T-helper 2 cell treated with Interferon-gamma antibody and Interleukin-4, amounts not matched to agents 5 μg/mL and 100 μg/mL, for 36 hours (primary cell): ENCODE measurements at regions not wholly inside any gene's neighbourhood (a gene's known extent, or its start where the extent isn't known, plus 50 kb on each side); places are given as distances from the start of the nearest gene placed in this dataset.

Source experiments
- DNase-seq: peaks from one replicate; pipeline ENCODE4 v3.0.0; 2021; ENCODE audit warnings: low spot score
- H3K27ac Mint-ChIP-seq: one replicate; pipeline ENCODE4 v1.8.0; 2021; ENCODE audit warnings: mild to moderate bottlenecking, mixed read lengths
- H3K27me3 Mint-ChIP-seq: one replicate; pipeline ENCODE4 v1.8.0; 2021; ENCODE audit warnings: low read depth, mixed read lengths
- H3K36me3 Mint-ChIP-seq: one replicate; pipeline ENCODE4 v1.8.0; 2021; ENCODE audit warnings: low read depth, mixed read lengths
- H3K4me1 Mint-ChIP-seq: one replicate; pipeline ENCODE4 v1.8.0; 2021; ENCODE audit warnings: low read depth, mixed read lengths
- H3K4me3 Mint-ChIP-seq: one replicate; pipeline ENCODE4 v1.8.0; 2022; ENCODE audit warnings: mild to moderate bottlenecking, moderate library complexity, mixed read lengths
- H3K9me3 Mint-ChIP-seq: one replicate; pipeline ENCODE4 v1.8.0; 2021; ENCODE audit warnings: mixed read lengths

DNA sequence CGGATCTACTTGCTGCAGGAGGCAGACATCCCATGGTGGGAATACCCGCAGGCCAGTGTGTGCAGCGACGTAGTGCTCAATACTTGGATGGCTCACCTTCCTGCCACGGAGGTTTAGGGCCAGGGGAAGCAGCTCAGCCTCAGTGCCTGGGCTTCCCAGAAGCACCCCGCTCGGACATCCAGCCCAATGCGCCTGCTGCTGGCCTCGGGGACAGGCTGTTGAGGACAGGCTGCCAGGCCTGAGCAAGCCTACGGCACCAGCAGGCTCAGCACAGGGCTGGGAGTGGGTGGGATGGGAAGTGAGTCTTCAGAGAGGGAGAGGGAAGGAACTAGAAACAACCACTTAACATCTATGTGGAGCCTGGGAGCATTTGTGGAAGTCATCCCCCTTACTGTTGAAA, 441.3 kb upstream of the MGMT start:
- Mint-ChIP-seq H3K27me3 (peaks cover 5% of the 10 kb centered on the region), H3K9me3 (no peaks in the 10 kb centered on the region), H3K4me1 (no peaks in the 10 kb centered on the region), H3K27ac (no peak overlapping the region), H3K4me3 (no peak overlapping the region), H3K36me3 (no peaks in the 10 kb centered on the region)
- no peak for DNase-seq

DNA sequence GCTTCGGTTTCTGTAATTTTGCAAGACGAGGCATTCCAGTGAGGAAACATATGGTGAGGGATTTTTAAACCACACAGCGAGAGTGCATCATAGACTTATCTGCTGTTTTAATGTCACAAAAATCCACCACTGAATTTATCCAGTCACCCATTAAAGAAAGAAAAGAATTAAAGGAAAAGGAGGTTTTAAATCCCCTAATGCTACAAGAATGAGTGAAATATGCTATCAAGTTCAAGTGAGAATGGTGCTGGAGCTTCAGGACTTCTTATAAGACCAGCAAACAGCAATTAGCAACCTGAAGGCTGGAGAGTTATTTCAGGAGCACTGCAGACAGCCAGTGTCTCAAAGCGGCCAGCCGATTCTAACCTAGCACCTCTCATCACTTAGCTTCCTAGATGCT, 439.1 kb upstream of the MGMT start:
- peaks cover 10% of the 10 kb centered on the region for H3K4me1 Mint-ChIP-seq
- no peak for DNase-seq
- no peaks in the 10 kb centered on the region for H3K36me3 Mint-ChIP-seq
- no peak overlapping the region for H3K27ac Mint-ChIP-seq
- peaks cover 12% of the 10 kb centered on the region for H3K27me3 Mint-ChIP-seq
- no peak overlapping the region for H3K4me3 Mint-ChIP-seq
- no peaks in the 10 kb centered on the region for H3K9me3 Mint-ChIP-seq

DNA sequence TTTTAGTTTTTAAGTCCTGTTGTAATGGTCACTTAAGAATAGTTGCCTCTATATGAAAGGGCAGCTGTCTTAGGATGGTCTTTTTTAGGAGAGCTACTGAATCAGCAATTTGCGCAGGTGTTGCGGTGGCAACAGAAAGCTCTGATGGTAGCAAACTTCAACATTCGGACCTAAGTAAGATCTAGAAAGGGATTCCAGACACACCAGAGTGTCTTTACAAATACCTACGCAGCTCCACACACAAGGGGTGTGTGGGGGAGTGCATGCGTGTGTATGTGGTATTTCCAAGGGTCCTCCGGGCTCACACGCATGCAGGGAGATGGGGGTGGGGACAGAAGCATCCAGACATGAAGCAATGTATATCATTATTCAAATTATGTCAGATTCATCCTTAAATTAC, 438.6 kb upstream of the MGMT start:
- Mint-ChIP-seq H3K27me3 (peaks cover 14% of the 10 kb centered on the region), H3K4me3 (no peak overlapping the region), H3K36me3 (no peaks in the 10 kb centered on the region), H3K9me3 (no peaks in the 10 kb centered on the region), H3K27ac (no peak overlapping the region), H3K4me1 (peaks cover 10% of the 10 kb centered on the region)
- no peak for DNase-seq

DNA sequence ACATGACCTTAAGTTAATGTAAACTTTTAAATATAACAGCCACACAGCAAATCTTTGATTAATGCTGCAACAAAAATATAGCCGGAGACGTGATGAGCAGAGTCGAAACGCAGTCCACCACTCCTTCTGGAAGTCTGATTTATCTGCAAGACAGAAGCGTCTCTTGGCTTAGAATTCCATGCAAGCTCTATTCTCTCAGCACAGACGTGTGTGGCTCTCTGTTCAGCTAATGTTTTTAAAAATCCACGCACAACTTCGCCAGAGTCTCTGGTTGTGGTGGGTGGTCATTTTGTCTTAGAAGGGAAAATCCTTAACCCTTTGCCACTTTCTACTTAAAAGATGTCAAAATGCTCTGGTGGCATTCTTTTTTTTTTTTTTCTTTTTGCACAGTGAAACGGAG, 438.0 kb upstream of the MGMT start:
- no peak for DNase-seq
- Mint-ChIP-seq H3K4me3 (no peak overlapping the region), H3K36me3 (peaks cover 3% of the 10 kb centered on the region), H3K9me3 (no peaks in the 10 kb centered on the region), H3K27me3 (peaks cover 20% of the 10 kb centered on the region), H3K4me1 (peaks cover 16% of the 10 kb centered on the region), H3K27ac (no peak overlapping the region)

DNA sequence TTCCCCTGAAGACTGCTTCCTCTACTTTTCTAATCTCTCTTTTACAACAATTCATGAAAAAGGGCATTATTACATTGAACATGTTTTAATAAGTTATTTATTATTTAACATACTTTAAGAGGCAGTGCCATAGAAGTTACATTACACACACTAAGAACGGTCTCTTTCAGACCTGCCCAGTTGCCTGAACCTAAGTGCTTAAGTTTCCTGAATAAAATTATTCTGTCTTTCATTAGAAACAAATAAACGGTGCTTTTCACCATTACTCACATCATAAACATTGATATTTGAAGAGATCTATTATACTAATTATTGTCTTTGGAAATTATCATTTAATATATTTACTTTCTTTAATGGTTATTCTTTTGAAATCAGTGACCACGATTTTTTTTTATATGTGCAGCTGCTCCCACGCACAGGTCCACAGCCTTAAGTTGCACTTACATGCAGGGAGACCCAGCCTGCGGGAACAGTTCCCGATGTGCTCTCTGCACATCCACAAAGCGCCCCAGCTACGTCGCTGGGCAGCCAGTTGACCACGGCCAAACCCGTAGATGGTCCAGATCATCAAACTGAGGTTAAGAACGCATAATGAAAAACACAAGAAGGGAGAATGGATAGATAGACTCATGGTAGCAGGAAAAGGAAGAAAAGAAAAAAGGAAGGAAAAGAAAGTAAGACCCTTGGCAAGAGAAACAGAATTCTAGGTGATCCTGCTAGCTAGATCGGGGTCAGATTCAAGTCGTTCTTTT, 437.0 kb upstream of the MGMT start:
- peaks cover 24% of the 10 kb centered on the region for H3K4me1 Mint-ChIP-seq
- no peak for DNase-seq
- no peak overlapping the region for H3K27ac Mint-ChIP-seq
- no peak overlapping the region for H3K4me3 Mint-ChIP-seq
- peaks cover 20% of the 10 kb centered on the region for H3K27me3 Mint-ChIP-seq
- peaks cover 3% of the 10 kb centered on the region for H3K36me3 Mint-ChIP-seq
- no peaks in the 10 kb centered on the region for H3K9me3 Mint-ChIP-seq

DNA sequence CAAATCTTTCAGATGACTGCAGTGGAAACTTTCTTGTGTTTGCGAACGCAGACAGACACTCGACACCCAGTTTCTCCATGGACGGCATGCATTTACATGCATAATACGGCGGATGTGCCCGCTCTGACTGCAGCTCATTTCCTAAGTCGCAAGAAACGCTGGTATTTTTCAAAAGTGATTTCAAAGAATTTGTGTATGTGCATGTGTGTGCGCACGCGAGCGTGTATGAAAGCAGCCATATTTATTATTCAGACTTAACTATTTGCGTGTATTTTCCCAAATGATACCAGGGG, 436.5 kb upstream of the MGMT start:
- no peaks in the 10 kb centered on the region for H3K9me3 Mint-ChIP-seq
- peaks cover 27% of the 10 kb centered on the region for H3K4me1 Mint-ChIP-seq
- H3K4me3 Mint-ChIP-seq: no peak overlapping the region
- peaks cover 20% of the 10 kb centered on the region for H3K27me3 Mint-ChIP-seq
- no peak overlapping the region for H3K27ac Mint-ChIP-seq
- no peak for DNase-seq
- H3K36me3 Mint-ChIP-seq: peaks cover 3% of the 10 kb centered on the region

DNA sequence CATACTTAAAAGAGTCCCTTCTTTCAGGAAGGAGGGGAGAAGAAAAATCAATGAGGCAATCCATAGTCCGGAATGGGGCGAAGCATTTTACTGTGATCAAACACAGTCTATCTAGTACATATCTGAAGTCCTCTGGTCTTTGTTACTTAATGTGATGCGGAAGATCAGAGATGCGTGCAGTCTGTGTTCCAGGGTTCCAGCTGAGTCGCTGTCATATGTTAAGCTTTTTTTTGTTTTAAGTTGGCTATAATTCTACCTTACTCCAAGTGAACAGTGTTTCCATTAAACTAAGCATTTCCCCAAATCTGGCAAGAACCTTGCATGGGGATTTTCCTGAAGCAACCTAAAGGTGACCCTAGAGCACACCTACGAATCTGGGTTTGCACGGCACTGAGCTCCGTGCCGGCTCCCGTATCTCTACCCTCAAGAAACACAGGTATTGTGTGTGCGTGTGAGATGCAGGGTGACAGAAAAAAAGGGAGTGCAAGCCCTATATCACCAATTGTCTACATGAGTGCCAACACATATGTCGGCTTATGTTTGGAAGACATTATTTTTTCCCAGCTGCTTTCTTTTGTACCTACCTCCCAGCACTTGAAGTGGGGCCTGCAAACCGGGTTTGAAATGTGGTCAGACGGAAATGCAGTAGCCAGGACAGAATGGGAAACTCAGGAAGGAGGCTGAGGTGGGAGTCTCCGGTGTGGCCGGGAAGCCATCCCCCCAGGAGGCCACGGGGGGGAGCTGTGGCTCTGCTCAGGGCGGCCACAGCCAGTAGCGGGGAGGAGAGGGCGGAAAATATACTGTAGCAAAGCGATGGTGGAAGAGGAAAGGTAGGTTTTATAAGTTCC, 435.8 kb upstream of the MGMT start:
- Mint-ChIP-seq H3K27ac (no peak overlapping the region), H3K27me3 (peaks cover 20% of the 10 kb centered on the region), H3K9me3 (no peaks in the 10 kb centered on the region), H3K4me3 (peak overlapping the region; percentile 62), H3K4me1 (peaks cover 34% of the 10 kb centered on the region), H3K36me3 (peaks cover 7% of the 10 kb centered on the region)
- DNase-seq: peak; percentile 10

DNA sequence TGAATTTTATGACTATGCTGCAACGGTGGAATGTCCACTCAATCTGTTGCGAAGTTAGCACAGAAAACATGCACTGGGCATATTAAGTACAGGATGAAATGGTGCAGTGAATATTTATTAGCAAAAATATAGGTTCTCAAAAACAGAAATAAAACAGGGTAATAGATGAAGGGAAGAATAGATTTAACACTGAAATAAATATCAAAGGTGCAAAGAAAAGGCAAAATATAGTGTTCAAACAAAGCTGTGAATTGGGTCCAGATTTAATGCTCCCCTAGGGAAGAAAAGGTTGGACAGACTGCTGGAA, 435.2 kb upstream of the MGMT start:
- Mint-ChIP-seq H3K27me3 (peaks cover 17% of the 10 kb centered on the region), H3K36me3 (peaks cover 7% of the 10 kb centered on the region), H3K9me3 (no peaks in the 10 kb centered on the region), H3K27ac (no peak overlapping the region), H3K4me3 (peak overlapping the region; percentile 62), H3K4me1 (peaks cover 37% of the 10 kb centered on the region)
- no peak for DNase-seq

DNA sequence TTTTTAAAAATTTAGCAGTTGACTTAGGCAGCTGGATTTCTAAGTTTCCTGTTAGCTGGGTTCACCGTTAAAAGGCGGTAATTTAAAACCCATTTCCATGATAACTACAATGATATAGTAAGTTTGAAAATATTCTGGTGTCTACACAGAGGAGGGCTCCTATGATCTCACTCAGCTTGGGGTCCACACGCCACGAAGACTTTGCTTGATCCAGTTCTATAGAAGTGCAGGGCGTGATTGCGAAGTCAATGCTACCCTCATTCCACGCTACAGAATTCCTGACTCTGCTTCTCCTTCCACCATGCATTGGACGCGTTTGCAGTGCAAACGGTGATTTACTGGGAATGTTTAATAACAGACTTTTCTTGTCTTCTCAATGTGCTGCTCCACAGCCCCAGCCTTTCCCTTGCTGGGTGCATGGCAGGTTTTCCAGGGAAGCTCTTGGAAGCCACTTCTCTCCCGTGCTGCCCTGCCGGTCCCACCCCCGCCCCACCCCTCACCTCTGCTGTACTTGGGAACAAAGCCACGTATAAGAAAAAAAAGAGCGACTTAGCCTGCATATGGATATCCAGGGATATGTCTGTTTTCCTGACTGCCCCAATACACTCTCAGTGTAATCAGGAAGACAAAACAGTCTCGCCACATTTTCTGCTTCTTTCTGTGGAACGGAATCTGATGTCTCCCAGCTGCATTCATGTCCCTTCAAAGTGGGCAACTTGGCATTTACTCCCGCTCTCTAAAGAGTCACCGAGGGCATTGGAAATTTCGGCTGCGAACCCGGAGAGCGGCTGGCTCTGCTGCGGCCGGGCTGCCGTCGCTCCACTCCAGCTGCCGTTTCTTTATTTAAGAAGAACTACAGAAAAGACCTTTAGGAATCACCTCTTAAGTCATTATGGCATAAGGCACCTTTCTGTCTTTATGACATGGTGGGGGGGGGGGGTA, 434.4 kb upstream of the MGMT start:
- H3K4me3 Mint-ChIP-seq: no peak overlapping the region
- no peak overlapping the region for H3K27ac Mint-ChIP-seq
- H3K4me1 Mint-ChIP-seq: peaks cover 43% of the 10 kb centered on the region
- no peaks in the 10 kb centered on the region for H3K9me3 Mint-ChIP-seq
- peaks cover 7% of the 10 kb centered on the region for H3K36me3 Mint-ChIP-seq
- DNase-seq: no peak
- peaks cover 19% of the 10 kb centered on the region for H3K27me3 Mint-ChIP-seq

DNA sequence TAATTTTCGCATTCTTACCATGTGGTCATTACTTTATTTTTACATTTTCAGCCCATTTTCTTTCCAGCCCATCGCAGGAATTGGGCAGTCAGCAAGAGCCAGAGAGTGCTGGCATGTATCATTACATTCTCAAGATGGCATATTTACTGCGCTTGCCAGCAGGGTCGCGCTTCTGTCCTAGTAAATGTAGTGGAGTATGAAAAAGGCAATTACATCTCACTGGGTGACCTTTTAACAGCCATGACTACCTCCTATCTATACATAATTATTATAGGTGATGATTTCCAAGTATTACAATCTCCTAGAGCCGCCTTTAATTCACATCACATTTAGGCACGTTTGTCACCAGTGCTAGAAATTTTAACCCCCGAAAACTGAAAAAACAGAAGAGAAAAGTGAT, 433.7 kb upstream of the MGMT start:
- H3K4me1 Mint-ChIP-seq: peaks cover 49% of the 10 kb centered on the region
- H3K27ac Mint-ChIP-seq: no peak overlapping the region
- peaks cover 7% of the 10 kb centered on the region for H3K36me3 Mint-ChIP-seq
- H3K27me3 Mint-ChIP-seq: peaks cover 21% of the 10 kb centered on the region
- H3K9me3 Mint-ChIP-seq: no peaks in the 10 kb centered on the region
- no peak overlapping the region for H3K4me3 Mint-ChIP-seq
- no peak for DNase-seq

DNA sequence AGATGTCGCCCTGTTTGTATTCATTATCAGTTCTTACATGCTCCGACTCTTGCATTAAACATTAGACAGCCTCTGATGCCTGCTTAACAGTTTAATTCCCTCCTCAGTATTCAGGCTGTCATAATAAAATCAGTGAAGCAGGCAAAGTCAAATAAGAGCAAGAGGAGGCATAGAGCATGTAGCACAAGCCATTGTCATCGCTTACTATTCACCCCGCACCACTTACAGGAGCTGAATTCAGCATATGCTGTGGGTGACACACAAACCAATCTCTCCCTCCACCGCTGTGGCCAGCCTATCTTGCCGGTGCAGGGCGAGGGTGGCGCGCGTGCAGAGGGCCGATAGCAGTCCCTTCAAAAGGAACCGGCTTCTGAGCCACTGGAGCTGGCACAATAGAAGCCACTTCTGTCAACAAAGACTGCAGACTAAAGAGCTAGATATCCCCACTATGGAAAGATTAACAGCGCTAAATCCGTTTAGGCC, 433.2 kb upstream of the MGMT start:
- no peak for DNase-seq
- H3K27ac Mint-ChIP-seq: no peak overlapping the region
- H3K36me3 Mint-ChIP-seq: peaks cover 7% of the 10 kb centered on the region
- H3K4me3 Mint-ChIP-seq: peak overlapping the region; percentile 8
- H3K9me3 Mint-ChIP-seq: no peaks in the 10 kb centered on the region
- H3K27me3 Mint-ChIP-seq: peaks cover 21% of the 10 kb centered on the region
- peaks cover 50% of the 10 kb centered on the region for H3K4me1 Mint-ChIP-seq

DNA sequence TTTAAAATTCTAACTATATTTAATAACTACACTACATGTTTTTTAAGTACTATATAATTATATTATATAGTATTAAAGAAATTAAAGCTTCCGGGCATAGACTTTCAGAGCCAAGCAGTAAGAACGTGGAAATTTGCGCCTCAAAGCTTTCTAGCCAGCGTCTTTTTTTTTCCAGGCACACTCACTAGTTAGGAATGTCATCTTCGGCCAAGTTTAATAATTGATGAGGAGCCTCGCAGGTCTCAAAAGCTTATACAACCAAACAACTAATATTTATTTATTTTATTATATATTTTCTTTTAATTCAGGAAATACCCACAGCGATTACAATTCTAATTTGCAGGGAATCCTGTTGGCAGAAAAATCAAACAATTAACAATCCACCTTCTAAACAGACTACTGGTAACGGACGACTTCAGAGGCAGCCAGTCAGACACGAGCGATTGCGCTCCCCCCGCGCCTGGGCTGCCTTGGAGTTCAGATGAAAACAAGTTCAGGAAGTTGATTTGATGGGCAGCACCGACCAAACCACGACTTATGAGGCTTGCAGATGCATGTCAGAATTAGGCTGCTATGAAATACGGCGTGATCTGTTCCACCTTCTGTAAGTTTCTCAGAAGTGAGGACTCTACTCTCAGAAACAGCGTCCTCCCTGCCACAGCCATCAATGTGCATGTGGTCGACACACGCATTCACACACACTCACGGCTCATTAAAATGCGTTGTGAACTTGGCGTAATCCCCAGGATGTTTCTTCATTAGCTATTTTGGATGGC, 431.8 kb upstream of the MGMT start:
- H3K36me3 Mint-ChIP-seq: peaks cover 7% of the 10 kb centered on the region
- peak; percentile 56 for DNase-seq
- H3K4me3 Mint-ChIP-seq: peak overlapping the region; percentile 82
- H3K27me3 Mint-ChIP-seq: peaks cover 29% of the 10 kb centered on the region
- H3K27ac Mint-ChIP-seq: peak overlapping the region; percentile 95
- peaks cover 58% of the 10 kb centered on the region for H3K4me1 Mint-ChIP-seq
- no peaks in the 10 kb centered on the region for H3K9me3 Mint-ChIP-seq

DNA sequence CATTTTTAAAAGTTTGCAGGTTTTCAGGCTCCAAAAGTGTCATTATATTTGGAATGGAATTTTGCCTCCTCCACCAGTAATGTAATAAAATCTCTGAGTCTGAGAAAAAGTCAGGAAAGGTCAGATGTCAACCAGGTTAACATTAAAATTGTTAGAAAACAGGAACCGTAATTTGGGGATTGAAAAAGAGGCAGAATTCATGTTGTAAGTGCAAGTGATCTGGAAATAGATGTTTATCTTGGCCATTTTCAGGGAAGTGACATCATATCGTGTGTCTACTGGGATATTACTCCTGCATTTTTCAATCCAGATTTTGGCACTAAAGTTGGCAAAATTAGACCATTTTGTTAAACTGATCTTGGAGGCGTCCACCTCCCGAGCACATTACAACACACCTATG, 428.5 kb upstream of the MGMT start:
- peaks cover 39% of the 10 kb centered on the region for H3K27me3 Mint-ChIP-seq
- H3K4me3 Mint-ChIP-seq: no peak overlapping the region
- no peak overlapping the region for H3K27ac Mint-ChIP-seq
- peaks cover 58% of the 10 kb centered on the region for H3K4me1 Mint-ChIP-seq
- peaks cover 6% of the 10 kb centered on the region for H3K36me3 Mint-ChIP-seq
- H3K9me3 Mint-ChIP-seq: no peaks in the 10 kb centered on the region
- DNase-seq: no peak
